Astrocyte (in vitro differentiated cells and primary cell): ENCODE measurements at regions not wholly inside any gene's neighbourhood (a gene's known extent, or its start where the extent isn't known, plus 50 kb on each side); places are given as distances from the start of the nearest gene placed in this dataset.

ENCODE experiments used
- DNase-seq: peaks from one replicate; pipeline ENCODE4 v3.0.0-alpha.2; 2010; ENCODE audit warnings: low read depth
- FAIRE-seq: peaks from 2 replicates; lab custom pipeline; 2011; peaks lifted over from hg19 to GRCh38; lab: Jason Lieb, UNC
- H2AFZ ChIP-seq: 2 replicates; pipeline ENCODE4 v1.6.0; 2012; ENCODE audit warnings: low read depth, low read length, inconsistent platforms
- H3K27ac ChIP-seq: 2 replicates; pipeline ENCODE4 v1.5.1; 2011; ENCODE audit warnings: low read depth, low read length, inconsistent platforms
- H3K27me3 ChIP-seq: 2 replicates; pipeline ENCODE4 v1.6.0; 2011; ENCODE audit warnings: low read length, inconsistent platforms; ENCODE audit not compliant: insufficient read depth
- H3K36me3 ChIP-seq: 2 replicates; pipeline ENCODE4 v1.5.1; 2011; ENCODE audit warnings: low read length, inconsistent platforms; ENCODE audit not compliant: insufficient read depth
- H3K4me1 ChIP-seq: 2 replicates; pipeline ENCODE4 v1.5.1; 2011; ENCODE audit warnings: low read length, inconsistent platforms; ENCODE audit not compliant: insufficient read depth
- H3K4me2 ChIP-seq: 2 replicates; pipeline ENCODE4 v1.6.0; 2012; ENCODE audit warnings: low read length, inconsistent platforms
- H3K4me3 ChIP-seq: 2 replicates; pipeline ENCODE4 v1.5.1; 2011; ENCODE audit warnings: low read depth, mild to moderate bottlenecking, low read length, inconsistent platforms; ENCODE audit not compliant: insufficient read depth
- H3K79me2 ChIP-seq: 2 replicates; pipeline ENCODE4 v1.6.0; 2012; ENCODE audit warnings: mild to moderate bottlenecking, low read length, inconsistent platforms; ENCODE audit not compliant: insufficient read depth
- H3K9ac ChIP-seq: 2 replicates; pipeline ENCODE4 v1.6.0; 2012; ENCODE audit warnings: mild to moderate bottlenecking, low read length, inconsistent platforms
- H3K9me3 ChIP-seq: 2 replicates; pipeline ENCODE4 v1.5.1; 2012; ENCODE audit warnings: low read depth, mild to moderate bottlenecking, low read length, inconsistent platforms; ENCODE audit not compliant: insufficient read depth
- H4K20me1 ChIP-seq: 2 replicates; pipeline ENCODE4 v1.6.0; 2012; ENCODE audit warnings: low read length, inconsistent platforms; ENCODE audit not compliant: insufficient read depth
- H3K27ac Mint-ChIP-seq: one replicate; pipeline ENCODE4 v1.8.0; 2021; ENCODE audit warnings: mild to moderate bottlenecking, mixed read lengths; ENCODE audit not compliant: unreplicated experiment
- H3K27me3 Mint-ChIP-seq: one replicate; pipeline ENCODE4 v1.8.0; 2021; ENCODE audit warnings: low read depth, mixed read lengths; ENCODE audit not compliant: unreplicated experiment
- H3K36me3 Mint-ChIP-seq: one replicate; pipeline ENCODE4 v1.8.0; 2021; ENCODE audit warnings: low read depth, mixed read lengths; ENCODE audit not compliant: unreplicated experiment
- H3K4me1 Mint-ChIP-seq: one replicate; pipeline ENCODE4 v1.8.0; 2021; ENCODE audit warnings: low read depth, mixed read lengths; ENCODE audit not compliant: unreplicated experiment
- H3K4me3 Mint-ChIP-seq: one replicate; pipeline ENCODE4 v1.8.0; 2021; ENCODE audit warnings: mild to moderate bottlenecking, moderate library complexity, mixed read lengths; ENCODE audit not compliant: unreplicated experiment
- H3K9me3 Mint-ChIP-seq: one replicate; pipeline ENCODE4 v1.8.0; 2021; ENCODE audit warnings: mild to moderate bottlenecking, mixed read lengths; ENCODE audit not compliant: unreplicated experiment
- EZH2 ChIP-seq: IDR thresholded peaks from 2 replicates; pipeline ENCODE4 v1.6.1; 2012; ENCODE audit warnings: mild to moderate bottlenecking, low read length, inconsistent platforms; ENCODE audit not compliant: insufficient read depth
- TF ChIP-seq, protein P1 (sequence below): IDR thresholded peaks from 2 replicates; pipeline ENCODE4 v1.5.1; 2011; ENCODE audit warnings: low read depth, mild to moderate bottlenecking, inconsistent platforms, low read length, moderate library complexity; ENCODE audit not compliant: insufficient read depth

GRCh38 chr2:82837588-82838304 is 1621.3 kb downstream of the SUCLG1 start:
- FAIRE-seq (peak; percentile 73), DNase-seq (peak; percentile 85)
- Mint-ChIP-seq H3K4me3 (no peak overlapping the region), H3K9me3 (no peaks in the 10 kb centered on the region), H3K36me3 (no peaks in the 10 kb centered on the region), H3K27ac (peak overlapping the region; percentile 54), H3K4me1 (peaks cover 16% of the 10 kb centered on the region), H3K27me3 (no peaks in the 10 kb centered on the region)
- peak overlapping the region; percentile 7 for H3K4me2 ChIP-seq
- H2AFZ ChIP-seq = no peak overlapping the region
- TF ChIP-seq, protein P1, sequence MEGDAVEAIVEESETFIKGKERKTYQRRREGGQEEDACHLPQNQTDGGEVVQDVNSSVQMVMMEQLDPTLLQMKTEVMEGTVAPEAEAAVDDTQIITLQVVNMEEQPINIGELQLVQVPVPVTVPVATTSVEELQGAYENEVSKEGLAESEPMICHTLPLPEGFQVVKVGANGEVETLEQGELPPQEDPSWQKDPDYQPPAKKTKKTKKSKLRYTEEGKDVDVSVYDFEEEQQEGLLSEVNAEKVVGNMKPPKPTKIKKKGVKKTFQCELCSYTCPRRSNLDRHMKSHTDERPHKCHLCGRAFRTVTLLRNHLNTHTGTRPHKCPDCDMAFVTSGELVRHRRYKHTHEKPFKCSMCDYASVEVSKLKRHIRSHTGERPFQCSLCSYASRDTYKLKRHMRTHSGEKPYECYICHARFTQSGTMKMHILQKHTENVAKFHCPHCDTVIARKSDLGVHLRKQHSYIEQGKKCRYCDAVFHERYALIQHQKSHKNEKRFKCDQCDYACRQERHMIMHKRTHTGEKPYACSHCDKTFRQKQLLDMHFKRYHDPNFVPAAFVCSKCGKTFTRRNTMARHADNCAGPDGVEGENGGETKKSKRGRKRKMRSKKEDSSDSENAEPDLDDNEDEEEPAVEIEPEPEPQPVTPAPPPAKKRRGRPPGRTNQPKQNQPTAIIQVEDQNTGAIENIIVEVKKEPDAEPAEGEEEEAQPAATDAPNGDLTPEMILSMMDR = no peak
- no peak for TF ChIP-seq EZH2
- no peaks in the 10 kb centered on the region for H3K9me3 ChIP-seq
- H3K27ac ChIP-seq = peak overlapping the region; percentile 19
- no peaks in the 10 kb centered on the region for H4K20me1 ChIP-seq
- H3K9ac ChIP-seq = no peak overlapping the region
- H3K4me1 ChIP-seq = peaks cover 2% of the 10 kb centered on the region
- no peaks in the 10 kb centered on the region for H3K79me2 ChIP-seq
- H3K36me3 ChIP-seq = no peaks in the 10 kb centered on the region
- no peak overlapping the region for H3K4me3 ChIP-seq
- no peaks in the 10 kb centered on the region for H3K27me3 ChIP-seq

- no peak overlapping the region for H3K4me3 ChIP-seq
- no peak overlapping the region for H3K27ac ChIP-seq
- Mint-ChIP-seq H3K4me1 (peaks cover 16% of the 10 kb centered on the region), H3K9me3 (no peaks in the 10 kb centered on the region), H3K4me3 (no peak overlapping the region), H3K27ac (no peak overlapping the region), H3K27me3 (peaks cover 3% of the 10 kb centered on the region), H3K36me3 (no peaks in the 10 kb centered on the region)
- no peaks in the 10 kb centered on the region for H3K36me3 ChIP-seq
- TF ChIP-seq EZH2 = no peak
- TF ChIP-seq, protein P1 = no peak
- DNase-seq (no peak), FAIRE-seq (no peak)
- H3K4me2 ChIP-seq = no peak overlapping the region
- H2AFZ ChIP-seq = no peak overlapping the region
- no peaks in the 10 kb centered on the region for H4K20me1 ChIP-seq
- peaks cover 2% of the 10 kb centered on the region for H3K4me1 ChIP-seq
- H3K9me3 ChIP-seq = no peaks in the 10 kb centered on the region
- no peaks in the 10 kb centered on the region for H3K27me3 ChIP-seq
- no peaks in the 10 kb centered on the region for H3K79me2 ChIP-seq
- no peak overlapping the region for H3K9ac ChIP-seq
Observed at GRCh38 chr2:82834893-82835292, 1624.2 kb downstream of the SUCLG1 start.

GRCh38 chr2:82827426-82827825 is 1631.7 kb downstream of the SUCLG1 start:
- H3K27ac Mint-ChIP-seq = no peak overlapping the region
- Histone ChIP-seq H2AFZ (no peak overlapping the region), H3K27ac (no peak overlapping the region), H3K4me1 (no peaks in the 10 kb centered on the region), H3K9ac (no peak overlapping the region), H3K4me3 (no peak overlapping the region), H3K79me2 (no peaks in the 10 kb centered on the region), H3K9me3 (no peaks in the 10 kb centered on the region), H3K27me3 (no peaks in the 10 kb centered on the region), H4K20me1 (no peaks in the 10 kb centered on the region), H3K36me3 (no peaks in the 10 kb centered on the region), H3K4me2 (no peak overlapping the region)
- H3K27me3 Mint-ChIP-seq = peaks cover 3% of the 10 kb centered on the region
- H3K4me1 Mint-ChIP-seq = no peaks in the 10 kb centered on the region
- no peak for TF ChIP-seq EZH2
- TF ChIP-seq, protein P1 = no peak
- no peak overlapping the region for H3K4me3 Mint-ChIP-seq
- H3K9me3 Mint-ChIP-seq = no peaks in the 10 kb centered on the region
- H3K36me3 Mint-ChIP-seq = no peaks in the 10 kb centered on the region
- FAIRE-seq (no peak), DNase-seq (no peak)
